Progenitor cell of endocrine pancreas (in vitro differentiated cells): ENCODE measurements at regions not wholly inside any gene's neighbourhood (a gene's known extent, or its start where the extent isn't known, plus 50 kb on each side); places are given as distances from the start of the nearest gene placed in this dataset.

ENCODE experiments used
- DNase-seq: peaks from one replicate; pipeline ENCODE4 v3.0.0; 2021; ENCODE audit warnings: low spot score; ENCODE audit not compliant: unreplicated experiment
- H3K27ac Mint-ChIP-seq: 2 replicates; pipeline ENCODE4 v1.8.0; 2021; ENCODE audit warnings: mild to moderate bottlenecking, moderate library complexity, mixed read lengths
- H3K27me3 Mint-ChIP-seq: 2 replicates; pipeline ENCODE4 v1.8.0; 2021; ENCODE audit warnings: mixed read lengths
- H3K36me3 Mint-ChIP-seq: 2 replicates; pipeline ENCODE4 v1.8.0; 2022; ENCODE audit warnings: mixed read lengths; ENCODE audit not compliant: insufficient read depth
- H3K4me1 Mint-ChIP-seq: 2 replicates; pipeline ENCODE4 v1.8.0; 2021; ENCODE audit warnings: low read depth, mixed read lengths
- H3K4me3 Mint-ChIP-seq: 2 replicates; pipeline ENCODE4 v1.8.0; 2021; ENCODE audit warnings: low read depth, mild to moderate bottlenecking, moderate library complexity, mixed read lengths
- H3K9me3 Mint-ChIP-seq: 2 replicates; pipeline ENCODE4 v1.8.0; 2021; ENCODE audit warnings: low read depth, mixed read lengths
- CTCF ChIP-seq: fragments of 200-600 bp; sonication (generic); IDR thresholded peaks from one replicate; pipeline ENCODE4 v1.5.0; 2021; ENCODE audit warnings: antibody characterized with exemption, mild to moderate bottlenecking; ENCODE audit not compliant: unreplicated experiment

- DNase-seq: no peak
- H3K4me3 Mint-ChIP-seq: no peak overlapping the region
- H3K27me3 Mint-ChIP-seq: no peaks in the 10 kb centered on the region
- no peaks in the 10 kb centered on the region for H3K36me3 Mint-ChIP-seq
- peaks cover 3% of the 10 kb centered on the region for H3K4me1 Mint-ChIP-seq
- no peak for TF ChIP-seq CTCF
- no peak overlapping the region for H3K27ac Mint-ChIP-seq
- no peaks in the 10 kb centered on the region for H3K9me3 Mint-ChIP-seq
These were observed 157.7 kb downstream of the CGGBP1 start for GRCh38 chr3:87901141-87901540.

GRCh38 chr3:87900061-87900460 is 158.7 kb downstream of the CGGBP1 start:
- H3K36me3 Mint-ChIP-seq: no peaks in the 10 kb centered on the region
- no peaks in the 10 kb centered on the region for H3K27me3 Mint-ChIP-seq
- H3K27ac Mint-ChIP-seq: no peak overlapping the region
- TF ChIP-seq CTCF: peak; percentile 26
- H3K9me3 Mint-ChIP-seq: no peaks in the 10 kb centered on the region
- peaks cover 8% of the 10 kb centered on the region for H3K4me1 Mint-ChIP-seq
- DNase-seq: no peak
- H3K4me3 Mint-ChIP-seq: no peak overlapping the region

- DNase-seq: no peak
- Mint-ChIP-seq H3K4me1 (peaks cover 8% of the 10 kb centered on the region), H3K36me3 (no peaks in the 10 kb centered on the region), H3K4me3 (no peak overlapping the region), H3K9me3 (no peaks in the 10 kb centered on the region), H3K27ac (no peak overlapping the region), H3K27me3 (no peaks in the 10 kb centered on the region)
- TF ChIP-seq CTCF: no peak
These were observed 159.8 kb downstream of the CGGBP1 start for GRCh38 chr3:87898971-87899370.

- Mint-ChIP-seq H3K9me3 (no peaks in the 10 kb centered on the region), H3K36me3 (no peaks in the 10 kb centered on the region), H3K4me1 (peaks cover 11% of the 10 kb centered on the region), H3K27ac (peak overlapping the region; percentile 40), H3K4me3 (no peak overlapping the region), H3K27me3 (no peaks in the 10 kb centered on the region)
- no peak for TF ChIP-seq CTCF
- DNase-seq: no peak
These were observed 162.8 kb downstream of the CGGBP1 start for GRCh38 chr3:87895983-87896382.

GRCh38 chr3:87873136-87873535 is 185.7 kb downstream of the CGGBP1 start:
- no peak for TF ChIP-seq CTCF
- no peaks in the 10 kb centered on the region for H3K36me3 Mint-ChIP-seq

More at GRCh38 chr3:87873136-87873535, 185.7 kb downstream of the CGGBP1 start:
- Mint-ChIP-seq H3K4me3 (no peak overlapping the region), H3K9me3 (peaks cover 24% of the 10 kb centered on the region), H3K27me3 (no peaks in the 10 kb centered on the region), H3K4me1 (peaks cover 4% of the 10 kb centered on the region), H3K27ac (no peak overlapping the region)
- DNase-seq: no peak
